ENCODE measurements at regions not wholly inside any gene's neighbourhood (a gene's known extent, or its start where the extent isn't known, plus 50 kb on each side); places are given as distances from the start of the nearest gene placed in this dataset.

DNA sequence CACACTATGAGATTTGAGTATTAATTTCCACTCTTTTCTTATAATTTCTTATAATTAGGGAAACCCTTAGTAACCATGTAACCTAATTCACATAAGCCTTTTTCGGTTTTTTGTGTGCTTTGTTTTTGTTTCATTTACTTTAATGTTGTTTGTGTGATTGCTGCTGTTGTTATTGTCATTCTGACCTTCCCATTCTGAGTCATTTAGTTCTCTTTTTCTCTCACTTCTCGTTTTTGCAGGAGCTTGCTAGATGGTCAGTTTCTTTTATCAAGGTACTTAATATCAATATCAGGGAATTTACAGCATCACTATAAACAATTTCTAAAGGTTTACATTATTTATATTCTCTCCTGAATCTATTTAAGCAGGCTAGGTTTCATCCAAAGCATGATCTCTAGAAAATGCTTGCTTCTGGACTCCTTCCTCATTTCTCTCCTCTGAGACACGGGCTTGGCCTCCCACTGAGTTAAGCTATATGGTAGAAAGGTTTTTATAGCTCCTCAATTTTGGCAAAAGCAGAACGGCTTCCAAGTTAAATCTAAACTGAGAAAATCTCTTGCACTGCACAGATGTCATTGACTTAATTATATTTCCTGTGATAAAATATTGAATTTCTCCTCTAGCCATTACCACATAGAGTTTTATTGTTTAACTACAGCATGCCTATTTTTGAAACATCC, 534.2 kb downstream of the NSUN3 start:
- DNase-seq (no peak), ATAC-seq (no peak)
- Histone ChIP-seq H3K36me3 (replicated peaks in 1 of 2; ENCODE audit: insufficient read depth in 1 of 2, low read depth in 2 of 2) (no peaks in the 10 kb centered on the region), H3K27me3 (no peaks in the 10 kb centered on the region), H3K4me1 (no peaks in the 10 kb centered on the region), H3K9me3 (no peaks in the 10 kb centered on the region), H3K4me3 (no peak overlapping the region), H3K27ac (no peak overlapping the region)
- intact Hi-C loops (cut with DNase I) = no loop called here
- TF ChIP-seq POLR2A (IDR thresholded peaks at IDR 0.05) = no peak
- TF ChIP-seq, protein P1, sequence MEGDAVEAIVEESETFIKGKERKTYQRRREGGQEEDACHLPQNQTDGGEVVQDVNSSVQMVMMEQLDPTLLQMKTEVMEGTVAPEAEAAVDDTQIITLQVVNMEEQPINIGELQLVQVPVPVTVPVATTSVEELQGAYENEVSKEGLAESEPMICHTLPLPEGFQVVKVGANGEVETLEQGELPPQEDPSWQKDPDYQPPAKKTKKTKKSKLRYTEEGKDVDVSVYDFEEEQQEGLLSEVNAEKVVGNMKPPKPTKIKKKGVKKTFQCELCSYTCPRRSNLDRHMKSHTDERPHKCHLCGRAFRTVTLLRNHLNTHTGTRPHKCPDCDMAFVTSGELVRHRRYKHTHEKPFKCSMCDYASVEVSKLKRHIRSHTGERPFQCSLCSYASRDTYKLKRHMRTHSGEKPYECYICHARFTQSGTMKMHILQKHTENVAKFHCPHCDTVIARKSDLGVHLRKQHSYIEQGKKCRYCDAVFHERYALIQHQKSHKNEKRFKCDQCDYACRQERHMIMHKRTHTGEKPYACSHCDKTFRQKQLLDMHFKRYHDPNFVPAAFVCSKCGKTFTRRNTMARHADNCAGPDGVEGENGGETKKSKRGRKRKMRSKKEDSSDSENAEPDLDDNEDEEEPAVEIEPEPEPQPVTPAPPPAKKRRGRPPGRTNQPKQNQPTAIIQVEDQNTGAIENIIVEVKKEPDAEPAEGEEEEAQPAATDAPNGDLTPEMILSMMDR (IDR thresholded peaks at IDR 0.05) = no peak
- WGBS, 2 donors = 35% methylated on average over 4 of the region's 4 CpGs

DNA sequence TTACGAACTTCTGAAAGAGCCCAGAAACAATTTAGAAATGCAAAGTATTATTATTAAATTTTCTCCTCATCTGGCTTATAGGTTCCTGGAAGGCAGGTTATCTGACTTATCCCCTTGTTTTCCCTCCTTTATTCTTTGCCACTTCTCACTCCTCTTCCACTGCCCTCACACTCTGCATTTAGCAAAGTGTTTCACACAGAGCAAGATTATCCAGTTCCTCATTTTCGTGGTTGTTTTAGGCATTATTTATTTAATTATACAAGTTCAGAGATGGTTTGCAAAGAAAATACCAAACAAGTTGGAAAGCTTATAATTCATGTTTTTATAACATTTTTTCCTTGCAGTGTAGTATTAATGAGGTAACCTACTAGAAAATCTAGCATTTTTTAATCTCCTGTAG, 544.9 kb downstream of the NSUN3 start:
- Histone ChIP-seq H3K36me3 (replicated peaks in 1 of 2; ENCODE audit: insufficient read depth in 1 of 2, low read depth in 2 of 2) (no peaks in the 10 kb centered on the region), H3K4me3 (no peak overlapping the region), H3K27ac (no peak overlapping the region), H3K4me1 (no peaks in the 10 kb centered on the region), H3K9me3 (no peaks in the 10 kb centered on the region), H3K27me3 (no peaks in the 10 kb centered on the region)
- WGBS, 2 donors = 51 to 72% methylated on average over 2 of the region's 2 CpGs
- TF ChIP-seq, protein P1 (IDR thresholded peaks at IDR 0.05) = no peak
- TF ChIP-seq POLR2A (IDR thresholded peaks at IDR 0.05) = no peak
- DNase-seq (no peak), ATAC-seq (no peak)
- intact Hi-C loops (cut with DNase I) = no loop called here

DNA sequence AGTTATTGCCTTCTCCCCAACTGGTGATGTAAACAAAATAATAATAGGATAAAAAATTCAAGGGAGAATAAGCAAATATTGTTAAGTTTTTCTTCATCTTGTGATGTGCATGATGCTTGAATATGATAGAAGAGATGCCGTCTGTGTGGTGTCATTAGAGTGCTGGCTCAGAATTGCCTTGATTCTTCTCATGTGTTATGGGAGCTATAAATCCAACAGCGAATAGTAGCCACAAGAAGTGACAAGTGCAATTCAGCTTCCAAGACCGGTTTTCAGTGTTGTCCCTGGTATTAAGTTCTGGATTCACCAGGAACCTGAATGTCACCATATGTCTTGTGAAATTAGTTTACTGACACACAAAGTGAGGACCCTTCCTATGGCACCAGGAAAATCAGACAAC, 547.0 kb downstream of the NSUN3 start:
- DNase-seq (no peak), ATAC-seq (no peak)
- Histone ChIP-seq H3K27me3 (no peaks in the 10 kb centered on the region), H3K4me3 (no peak overlapping the region), H3K9me3 (no peaks in the 10 kb centered on the region), H3K4me1 (no peaks in the 10 kb centered on the region), H3K27ac (no peak overlapping the region), H3K36me3 (replicated peaks in 1 of 2; ENCODE audit: insufficient read depth in 1 of 2, low read depth in 2 of 2) (no peaks in the 10 kb centered on the region)
- TF ChIP-seq, protein P1 (IDR thresholded peaks at IDR 0.05) = no peak
- no peak for TF ChIP-seq POLR2A (IDR thresholded peaks at IDR 0.05)
- WGBS, 2 donors = 79 to 87% methylated on average over 3 of the region's 3 CpGs
- intact Hi-C loops (cut with DNase I) = no loop called here

DNA sequence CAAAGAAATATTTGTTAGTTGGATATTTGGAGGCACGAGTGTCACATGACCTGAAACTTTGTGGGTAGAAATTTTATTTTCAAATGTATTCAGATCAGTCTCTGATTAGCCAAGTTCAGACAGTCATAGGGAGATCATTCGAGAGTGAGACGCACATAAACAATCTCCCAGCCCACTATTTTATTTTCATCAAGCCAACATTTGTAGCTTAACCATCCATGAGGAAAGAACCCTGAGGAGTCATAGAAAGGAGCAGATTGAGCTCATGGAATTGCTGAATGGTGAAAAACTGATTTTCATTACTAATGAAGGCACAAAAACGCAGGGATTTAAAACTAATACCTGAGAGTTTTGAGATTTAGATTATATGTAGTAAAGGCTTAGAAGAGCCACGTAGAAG, 548.7 kb downstream of the NSUN3 start:
- ATAC-seq (no peak), DNase-seq (no peak)
- Histone ChIP-seq H3K9me3 (no peaks in the 10 kb centered on the region), H3K4me3 (no peak overlapping the region), H3K36me3 (replicated peaks in 1 of 2; ENCODE audit: insufficient read depth in 1 of 2, low read depth in 2 of 2) (no peaks in the 10 kb centered on the region), H3K4me1 (no peaks in the 10 kb centered on the region), H3K27me3 (no peaks in the 10 kb centered on the region), H3K27ac (no peak overlapping the region)
- intact Hi-C loops (cut with DNase I) = no loop called here
- TF ChIP-seq, protein P1 (IDR thresholded peaks at IDR 0.05) = no peak
- no peak for TF ChIP-seq POLR2A (IDR thresholded peaks at IDR 0.05)
- WGBS, 2 donors = 85 to 86% methylated on average over 5 of the region's 5 CpGs

DNA sequence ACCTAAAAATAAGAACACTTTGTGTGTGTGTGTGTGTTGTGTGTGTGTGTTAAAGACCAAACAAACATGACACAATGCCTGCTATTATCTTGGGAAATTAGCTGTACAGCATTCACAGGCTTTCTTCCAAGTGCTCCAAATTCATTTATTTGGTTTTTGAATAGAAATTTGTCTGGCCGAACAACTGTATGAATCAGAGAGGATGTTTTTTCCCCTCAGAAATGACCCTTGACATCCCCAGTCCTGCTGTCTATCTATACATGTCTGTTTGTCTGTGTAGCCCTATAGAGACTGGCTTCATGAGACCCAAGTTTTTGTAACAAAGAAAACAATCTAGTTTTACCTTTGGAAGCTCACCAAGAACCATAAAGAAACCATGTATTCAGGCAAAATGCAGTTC, 549.8 kb downstream of the NSUN3 start:
- Histone ChIP-seq H3K36me3 (replicated peaks in 1 of 2; ENCODE audit: insufficient read depth in 1 of 2, low read depth in 2 of 2) (no peaks in the 10 kb centered on the region), H3K4me1 (peaks cover 8% of the 10 kb centered on the region), H3K9me3 (no peaks in the 10 kb centered on the region), H3K4me3 (no peak overlapping the region), H3K27ac (no peak overlapping the region), H3K27me3 (no peaks in the 10 kb centered on the region)
- 58 to 78% methylated on average over 1 of the region's 1 CpG for WGBS, 2 donors
- no peak for TF ChIP-seq POLR2A (IDR thresholded peaks at IDR 0.05)
- TF ChIP-seq, protein P1 (IDR thresholded peaks at IDR 0.05) = no peak
- intact Hi-C loops (cut with DNase I) = no loop called here
- DNase-seq = no peak
- ATAC-seq = no peak

All from body of pancreas (tissue), 4 donors.